GM10248 (cell line): ENCODE measurements at regions not wholly inside any gene's neighbourhood (a gene's known extent, or its start where the extent isn't known, plus 50 kb on each side); places are given as distances from the start of the nearest gene placed in this dataset.

Experiments
- CTCF ChIA-PET: fragments of 300-600 bp; sonication (Branson Sonifier 250); formaldehyde crosslinking; extraction: SDS; loops from one replicate; lab custom pipeline; 2021; ENCODE audit warnings: antibody characterized with exemption; lab: Yijun Ruan, JAX
- POLR2A ChIA-PET: fragments of 350-650 bp; sonication (Branson Sonifier 250); formaldehyde crosslinking; extraction: SDS; loops from one replicate; lab custom pipeline; 2020; ENCODE audit warnings: antibody characterized with exemption; lab: Yijun Ruan, JAX
- DNase-seq: peaks from one replicate; pipeline ENCODE4 v3.0.0; 2012; ENCODE audit errors: extremely low spot score
- CTCF ChIP-seq: IDR thresholded peaks from 2 replicates; pipeline ENCODE4 v1.5.1; 2012; ENCODE audit warnings: mild to moderate bottlenecking, low read depth; ENCODE audit errors: extremely low read depth, missing control alignments, control extremely low read depth

- ChIA-PET CTCF (interaction anchor here (1.0 to 1.5 kb wide), 3 partner anchors 16 to 360 kb away, joined by 3 read pairs; no protein-coding TSS in a partner anchor), POLR2A (no interaction called here)
Measured at GRCh38 chr1:178643349-178643748, 81.7 kb upstream of the RALGPS2 start.

GRCh38 chr1:178643831-178644230 is 81.2 kb upstream of the RALGPS2 start:
- ChIA-PET POLR2A (no interaction called here), CTCF (interaction anchor here (1.0 to 1.5 kb wide), 3 partner anchors 16 to 359 kb away, joined by 3 read pairs; no protein-coding TSS in a partner anchor)

More at GRCh38 chr1:178643349-178643748, 81.7 kb upstream of the RALGPS2 start:
- no peak for DNase-seq
- TF ChIP-seq CTCF = no peak

GRCh38 chr1:178644308-178645120 is 80.5 kb upstream of the RALGPS2 start:
- DNase-seq = no peak
- ChIA-PET CTCF (interaction anchor here (1.1 kb wide), 1 partner anchor 12 kb away, joined by 3 read pairs; no protein-coding TSS in a partner anchor), POLR2A (no interaction called here)

More at GRCh38 chr1:178643831-178644230, 81.2 kb upstream of the RALGPS2 start:
- TF ChIP-seq CTCF = no peak
- DNase-seq = no peak

GRCh38 chr1:178645157-178645807 is 79.8 kb upstream of the RALGPS2 start:
- CTCF ChIA-PET = interaction anchor here (1.1 kb wide), 1 partner anchor 11 kb away, joined by 3 read pairs; no protein-coding TSS in a partner anchor
- no peak for TF ChIP-seq CTCF
- POLR2A ChIA-PET = no interaction called here
- no peak for DNase-seq

More at GRCh38 chr1:178644308-178645120, 80.5 kb upstream of the RALGPS2 start:
- no peak for TF ChIP-seq CTCF

- POLR2A ChIA-PET = no interaction called here
- TF ChIP-seq CTCF = no peak
- DNase-seq = no peak
- CTCF ChIA-PET = no interaction called here
Measured at GRCh38 chr1:178645808-178646200, 79.2 kb upstream of the RALGPS2 start.

- TF ChIP-seq CTCF = no peak
- ChIA-PET POLR2A (no interaction called here), CTCF (no interaction called here)
- DNase-seq = no peak
Measured at GRCh38 chr1:178646821-178647220, 78.2 kb upstream of the RALGPS2 start.
